ENCODE measurements at regions not wholly inside any gene's neighbourhood (a gene's known extent, or its start where the extent isn't known, plus 50 kb on each side); places are given as distances from the start of the nearest gene placed in this dataset.

- H3K36me3 ChIP-seq (ENCODE audit: control insufficient read depth, insufficient read depth, low read length): no peaks in the 10 kb centered on the region
- Mint-ChIP-seq H3K27ac (peak overlapping the region in 1 of 3 donors; percentile 52), H3K36me3 (no peaks in the 10 kb centered on the region), H3K9me3 (peaks cover under 1 to 26% (median 5%) of the 10 kb centered on the region in 7 donors), H3K4me3 (no peak overlapping the region), H3K4me1 (no peaks in the 10 kb centered on the region), H3K27me3 (no peaks in the 10 kb centered on the region)
- DNase-seq (no peak), ATAC-seq (ENCODE audit: low read depth in 2 of 2) (no peak)
- no peaks in the 10 kb centered on the region for H3K4me1 ChIP-seq (ENCODE audit: control insufficient read depth, insufficient read depth, low read length, poor library complexity, severe bottlenecking)
- peaks cover 3 to 5% of the 10 kb centered on the region in 2 experiments for H3K9me3 ChIP-seq (ENCODE audit: control insufficient read depth in 2 of 2, low read length in 2 of 2)
- H3K27ac ChIP-seq (ENCODE audit: insufficient read depth, low read length, poor library complexity, severe bottlenecking): no peak overlapping the region
- no peaks in the 10 kb centered on the region for H3K27me3 ChIP-seq (ENCODE audit: control insufficient read depth, insufficient read depth, low read length)
- H3K4me3 ChIP-seq (ENCODE audit: low read depth, low read length): no peak overlapping the region
Measured at GRCh38 chr11:109695696-109696095, 273.7 kb downstream of the C11orf87 start.

DNA sequence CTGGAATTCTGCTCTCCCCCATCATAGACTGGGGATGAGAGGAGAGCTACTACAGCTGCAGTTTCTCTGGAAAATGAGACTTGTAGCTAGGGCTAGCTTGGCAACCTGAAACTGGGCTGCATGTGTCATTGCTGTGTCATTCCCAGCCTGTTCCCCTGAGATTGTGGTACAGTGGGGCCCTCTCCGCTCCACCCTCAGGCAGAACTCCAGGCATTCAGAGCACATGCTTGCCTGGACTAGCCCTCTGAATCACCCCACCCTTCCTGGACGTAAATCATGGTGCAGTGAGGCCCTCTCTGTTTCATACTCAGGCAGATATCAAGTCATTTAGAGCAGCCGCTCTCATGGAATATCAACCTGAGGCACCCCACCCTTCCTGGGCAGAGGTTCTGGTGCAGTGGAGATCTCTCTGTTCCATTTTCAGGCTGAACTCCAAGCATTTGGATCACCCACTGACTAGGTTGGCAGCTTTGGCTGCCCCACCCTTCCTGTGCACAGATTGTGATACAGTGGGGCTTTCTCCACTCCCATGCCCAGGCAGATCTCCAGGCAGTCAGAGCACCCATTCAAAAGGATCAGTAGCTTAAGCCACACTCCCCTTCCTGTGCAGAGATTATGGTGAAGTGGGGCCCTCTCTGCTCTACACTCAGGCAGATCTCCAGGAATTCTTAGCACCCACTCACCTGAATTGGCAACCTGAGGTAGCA is 274.4 kb downstream of the C11orf87 start:
- DNase-seq (no peak), ATAC-seq (ENCODE audit: low read depth in 2 of 2) (no peak)
- Mint-ChIP-seq H3K27ac (no peak overlapping the region), H3K4me3 (no peak overlapping the region), H3K36me3 (no peaks in the 10 kb centered on the region), H3K27me3 (no peaks in the 10 kb centered on the region), H3K4me1 (no peaks in the 10 kb centered on the region), H3K9me3 (peaks cover 0 to 26% (median 5%) of the 10 kb centered on the region in 7 donors)
- Histone ChIP-seq H3K36me3 (ENCODE audit: control insufficient read depth, insufficient read depth, low read length) (no peaks in the 10 kb centered on the region), H3K4me3 (ENCODE audit: low read depth, low read length) (no peak overlapping the region), H3K27ac (ENCODE audit: insufficient read depth, low read length, poor library complexity, severe bottlenecking) (no peak overlapping the region), H3K4me1 (ENCODE audit: control insufficient read depth, insufficient read depth, low read length, poor library complexity, severe bottlenecking) (no peaks in the 10 kb centered on the region), H3K9me3 (ENCODE audit: control insufficient read depth in 2 of 2, low read length in 2 of 2) (peaks cover 3 to 5% of the 10 kb centered on the region in 2 experiments), H3K27me3 (ENCODE audit: control insufficient read depth, insufficient read depth, low read length) (no peaks in the 10 kb centered on the region)

GRCh38 chr11:109697140-109697843 is 275.3 kb downstream of the C11orf87 start:
- DNase-seq: peak in 1 of 3 donors; percentile 26
- no peaks in the 10 kb centered on the region for H3K36me3 Mint-ChIP-seq
- no peak overlapping the region for H3K27ac ChIP-seq (ENCODE audit: insufficient read depth, low read length, poor library complexity, severe bottlenecking)
- ATAC-seq (ENCODE audit: low read depth in 2 of 2): no peak
- H3K4me1 Mint-ChIP-seq: no peaks in the 10 kb centered on the region
- H3K4me3 ChIP-seq (ENCODE audit: low read depth, low read length): no peak overlapping the region
- no peak overlapping the region for H3K27ac Mint-ChIP-seq
- no peaks in the 10 kb centered on the region for H3K36me3 ChIP-seq (ENCODE audit: control insufficient read depth, insufficient read depth, low read length)
- peaks cover 0 to 26% (median 5%) of the 10 kb centered on the region in 7 donors for H3K9me3 Mint-ChIP-seq
- no peaks in the 10 kb centered on the region for H3K27me3 ChIP-seq (ENCODE audit: control insufficient read depth, insufficient read depth, low read length)
- H3K27me3 Mint-ChIP-seq: no peaks in the 10 kb centered on the region
- H3K4me3 Mint-ChIP-seq: no peak overlapping the region
- H3K4me1 ChIP-seq (ENCODE audit: control insufficient read depth, insufficient read depth, low read length, poor library complexity, severe bottlenecking): no peaks in the 10 kb centered on the region
- peaks cover 3 to 5% of the 10 kb centered on the region in 2 experiments for H3K9me3 ChIP-seq (ENCODE audit: control insufficient read depth in 2 of 2, low read length in 2 of 2)

- Mint-ChIP-seq H3K36me3 (no peaks in the 10 kb centered on the region), H3K9me3 (peaks cover 0 to 26% (median 5%) of the 10 kb centered on the region in 7 donors), H3K4me3 (no peak overlapping the region), H3K27ac (no peak overlapping the region), H3K4me1 (no peaks in the 10 kb centered on the region), H3K27me3 (no peaks in the 10 kb centered on the region)
- ATAC-seq (ENCODE audit: low read depth in 2 of 2) (no peak), DNase-seq (no peak)
- no peaks in the 10 kb centered on the region for H3K4me1 ChIP-seq (ENCODE audit: control insufficient read depth, insufficient read depth, low read length, poor library complexity, severe bottlenecking)
- peaks cover 3 to 5% of the 10 kb centered on the region in 2 experiments for H3K9me3 ChIP-seq (ENCODE audit: control insufficient read depth in 2 of 2, low read length in 2 of 2)
- no peaks in the 10 kb centered on the region for H3K27me3 ChIP-seq (ENCODE audit: control insufficient read depth, insufficient read depth, low read length)
- H3K27ac ChIP-seq (ENCODE audit: insufficient read depth, low read length, poor library complexity, severe bottlenecking): no peak overlapping the region
- no peaks in the 10 kb centered on the region for H3K36me3 ChIP-seq (ENCODE audit: control insufficient read depth, insufficient read depth, low read length)
- H3K4me3 ChIP-seq (ENCODE audit: low read depth, low read length): no peak overlapping the region
Measured at GRCh38 chr11:109698237-109698636, 276.2 kb downstream of the C11orf87 start.

DNA sequence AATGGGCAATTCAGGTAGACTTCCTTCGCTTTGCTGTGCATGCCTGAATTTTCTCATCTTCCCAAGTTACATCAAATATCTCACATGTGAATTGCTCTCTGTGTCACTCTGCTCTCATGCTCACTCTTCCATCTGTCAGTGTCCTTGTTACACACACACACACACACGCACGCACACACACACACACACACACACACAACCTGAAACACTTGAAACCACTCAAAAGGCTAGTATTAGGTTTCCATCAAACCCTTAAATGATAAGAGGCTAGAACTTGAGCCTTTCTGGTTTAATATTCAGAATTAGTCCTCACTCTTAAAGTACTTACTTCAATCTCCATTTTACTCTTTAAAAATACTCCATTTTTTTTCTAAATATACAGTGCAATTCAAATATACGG is 282.4 kb downstream of the C11orf87 start:
- H3K36me3 Mint-ChIP-seq: no peaks in the 10 kb centered on the region
- no peaks in the 10 kb centered on the region for H3K4me1 Mint-ChIP-seq
- no peak overlapping the region for H3K27ac Mint-ChIP-seq
- DNase-seq: no peak
- H3K4me1 ChIP-seq (ENCODE audit: control insufficient read depth, insufficient read depth, low read length, poor library complexity, severe bottlenecking): no peaks in the 10 kb centered on the region
- H3K9me3 ChIP-seq (ENCODE audit: control insufficient read depth in 2 of 2, low read length in 2 of 2): no peaks in the 10 kb centered on the region
- H3K36me3 ChIP-seq (ENCODE audit: control insufficient read depth, insufficient read depth, low read length): no peaks in the 10 kb centered on the region
- H3K27me3 Mint-ChIP-seq: no peaks in the 10 kb centered on the region
- ATAC-seq (ENCODE audit: low read depth in 2 of 2): no peak
- H3K4me3 Mint-ChIP-seq: no peak overlapping the region
- H3K4me3 ChIP-seq (ENCODE audit: low read depth, low read length): no peak overlapping the region
- H3K27ac ChIP-seq (ENCODE audit: insufficient read depth, low read length, poor library complexity, severe bottlenecking): no peak overlapping the region
- no peaks in the 10 kb centered on the region for H3K27me3 ChIP-seq (ENCODE audit: control insufficient read depth, insufficient read depth, low read length)
- H3K9me3 Mint-ChIP-seq: peaks cover 0 to 3% (median 0%) of the 10 kb centered on the region in 7 donors

DNA sequence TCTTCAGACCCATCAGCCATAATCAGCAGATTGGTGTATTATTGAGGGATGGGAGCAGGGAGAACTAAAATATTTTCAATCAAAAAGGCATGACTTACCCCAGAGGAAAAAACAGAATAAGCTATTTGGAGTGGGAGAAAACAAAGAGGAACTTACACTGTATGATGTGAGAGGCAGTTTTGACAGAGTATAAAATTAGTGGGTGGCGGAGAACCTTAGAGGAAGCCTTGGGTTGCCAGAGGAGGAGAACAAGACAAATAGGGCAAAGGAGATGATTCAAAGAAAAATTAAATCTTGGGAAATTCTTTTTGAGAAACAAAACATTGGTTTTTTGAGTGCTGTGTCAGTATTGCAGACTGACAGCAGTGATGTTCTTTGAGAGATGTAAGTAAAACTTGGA is 285.0 kb downstream of the C11orf87 start:
- Mint-ChIP-seq H3K4me1 (no peaks in the 10 kb centered on the region), H3K27me3 (no peaks in the 10 kb centered on the region), H3K4me3 (no peak overlapping the region), H3K27ac (no peak overlapping the region), H3K36me3 (no peaks in the 10 kb centered on the region), H3K9me3 (peaks cover 0 to 3% (median 2%) of the 10 kb centered on the region in 7 donors)
- no peaks in the 10 kb centered on the region for H3K9me3 ChIP-seq (ENCODE audit: control insufficient read depth in 2 of 2, low read length in 2 of 2)
- no peak overlapping the region for H3K27ac ChIP-seq (ENCODE audit: insufficient read depth, low read length, poor library complexity, severe bottlenecking)
- H3K4me1 ChIP-seq (ENCODE audit: control insufficient read depth, insufficient read depth, low read length, poor library complexity, severe bottlenecking): no peaks in the 10 kb centered on the region
- no peaks in the 10 kb centered on the region for H3K36me3 ChIP-seq (ENCODE audit: control insufficient read depth, insufficient read depth, low read length)
- ATAC-seq (ENCODE audit: low read depth in 2 of 2): no peak
- H3K27me3 ChIP-seq (ENCODE audit: control insufficient read depth, insufficient read depth, low read length): no peaks in the 10 kb centered on the region
- no peak overlapping the region for H3K4me3 ChIP-seq (ENCODE audit: low read depth, low read length)
- DNase-seq: no peak

- Mint-ChIP-seq H3K4me3 (no peak overlapping the region), H3K27ac (no peak overlapping the region), H3K27me3 (no peaks in the 10 kb centered on the region), H3K9me3 (peaks cover 0 to 4% (median 2%) of the 10 kb centered on the region in 7 donors), H3K4me1 (no peaks in the 10 kb centered on the region), H3K36me3 (no peaks in the 10 kb centered on the region)
- Histone ChIP-seq H3K9me3 (ENCODE audit: control insufficient read depth in 2 of 2, low read length in 2 of 2) (no peaks in the 10 kb centered on the region), H3K36me3 (ENCODE audit: control insufficient read depth, insufficient read depth, low read length) (no peaks in the 10 kb centered on the region), H3K4me1 (ENCODE audit: control insufficient read depth, insufficient read depth, low read length, poor library complexity, severe bottlenecking) (no peaks in the 10 kb centered on the region), H3K27me3 (ENCODE audit: control insufficient read depth, insufficient read depth, low read length) (no peaks in the 10 kb centered on the region), H3K27ac (ENCODE audit: insufficient read depth, low read length, poor library complexity, severe bottlenecking) (no peak overlapping the region), H3K4me3 (ENCODE audit: low read depth, low read length) (no peak overlapping the region)
- DNase-seq (no peak), ATAC-seq (ENCODE audit: low read depth in 2 of 2) (no peak)
Measured at GRCh38 chr11:109707411-109707810, 285.4 kb downstream of the C11orf87 start.

GRCh38 chr11:109708184-109708583 is 286.2 kb downstream of the C11orf87 start:
- Histone ChIP-seq H3K36me3 (ENCODE audit: control insufficient read depth, insufficient read depth, low read length) (no peaks in the 10 kb centered on the region), H3K9me3 (ENCODE audit: control insufficient read depth in 2 of 2, low read length in 2 of 2) (no peaks in the 10 kb centered on the region), H3K4me1 (ENCODE audit: control insufficient read depth, insufficient read depth, low read length, poor library complexity, severe bottlenecking) (no peaks in the 10 kb centered on the region), H3K27me3 (ENCODE audit: control insufficient read depth, insufficient read depth, low read length) (no peaks in the 10 kb centered on the region), H3K27ac (ENCODE audit: insufficient read depth, low read length, poor library complexity, severe bottlenecking) (no peak overlapping the region), H3K4me3 (ENCODE audit: low read depth, low read length) (no peak overlapping the region)
- peaks cover 0 to 4% (median 1%) of the 10 kb centered on the region in 7 donors for H3K9me3 Mint-ChIP-seq
- H3K27ac Mint-ChIP-seq: no peak overlapping the region
- DNase-seq: no peak
- no peak overlapping the region for H3K4me3 Mint-ChIP-seq
- no peaks in the 10 kb centered on the region for H3K27me3 Mint-ChIP-seq
- no peaks in the 10 kb centered on the region for H3K4me1 Mint-ChIP-seq
- no peak for ATAC-seq (ENCODE audit: low read depth in 2 of 2)
- no peaks in the 10 kb centered on the region for H3K36me3 Mint-ChIP-seq

All from CD4-positive, CD25-positive, alpha-beta regulatory T cell (primary cell).